ENCODE measurements at regions not wholly inside any gene's neighbourhood (a gene's known extent, or its start where the extent isn't known, plus 50 kb on each side); places are given as distances from the start of the nearest gene placed in this dataset.

DNA sequence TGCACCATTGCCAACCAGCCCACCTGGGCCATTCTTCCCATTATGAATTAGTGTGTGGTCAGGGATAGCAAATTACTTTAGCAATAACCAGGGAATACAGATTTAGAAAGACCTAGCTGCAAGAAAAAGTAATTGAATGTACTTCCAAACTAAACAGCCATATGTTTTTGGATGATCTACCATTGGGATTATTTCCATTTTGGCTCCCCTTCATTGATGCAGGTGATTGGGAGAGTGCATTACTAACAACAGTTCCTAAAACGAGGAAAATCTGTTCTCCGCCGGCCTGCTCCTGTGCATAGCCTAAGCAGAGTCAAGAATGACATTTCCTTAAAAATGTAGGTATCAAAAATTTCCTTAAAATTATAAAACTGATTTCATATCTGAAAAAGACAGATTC is 58.5 kb downstream of the MAIP1 start:
- Mint-ChIP-seq H3K4me3 (no peak overlapping the region), H3K4me1 (no peaks in the 10 kb centered on the region), H3K36me3 (ENCODE audit: low read depth) (no peaks in the 10 kb centered on the region), H3K27ac (no peak overlapping the region), H3K27me3 (peaks cover 11% of the 10 kb centered on the region), H3K9me3 (peaks cover 2% of the 10 kb centered on the region)
- no peak for DNase-seq
- POLR2A ChIA-PET: no interaction called here
- CTCF ChIA-PET: no interaction called here

- DNase-seq: no peak
- Mint-ChIP-seq H3K27me3 (peaks cover 11% of the 10 kb centered on the region), H3K4me3 (no peak overlapping the region), H3K4me1 (peaks cover 2% of the 10 kb centered on the region), H3K27ac (no peak overlapping the region), H3K9me3 (peaks cover 1% of the 10 kb centered on the region), H3K36me3 (ENCODE audit: low read depth) (no peaks in the 10 kb centered on the region)
- ChIA-PET CTCF (no interaction called here), POLR2A (no interaction called here)
Observed at GRCh38 chr2:200021449-200022114, 66.2 kb downstream of the MAIP1 start.

GRCh38 chr2:200022511-200022910 is 67.1 kb downstream of the MAIP1 start:
- POLR2A ChIA-PET: no interaction called here
- Mint-ChIP-seq H3K27me3 (peaks cover 14% of the 10 kb centered on the region), H3K27ac (no peak overlapping the region), H3K4me3 (no peak overlapping the region), H3K36me3 (ENCODE audit: low read depth) (no peaks in the 10 kb centered on the region), H3K9me3 (no peaks in the 10 kb centered on the region), H3K4me1 (peaks cover 2% of the 10 kb centered on the region)
- DNase-seq: no peak
- CTCF ChIA-PET: no interaction called here

GRCh38 chr2:200023570-200023969 is 68.2 kb downstream of the MAIP1 start:
- Mint-ChIP-seq H3K9me3 (no peaks in the 10 kb centered on the region), H3K27ac (no peak overlapping the region), H3K27me3 (peaks cover 10% of the 10 kb centered on the region), H3K4me3 (no peak overlapping the region), H3K4me1 (peaks cover 2% of the 10 kb centered on the region), H3K36me3 (ENCODE audit: low read depth) (no peaks in the 10 kb centered on the region)
- no peak for DNase-seq
- POLR2A ChIA-PET: no interaction called here
- CTCF ChIA-PET: no interaction called here

GRCh38 chr2:200025717-200026116 is 70.3 kb downstream of the MAIP1 start:
- Mint-ChIP-seq H3K9me3 (no peaks in the 10 kb centered on the region), H3K4me3 (no peak overlapping the region), H3K27me3 (peaks cover 4% of the 10 kb centered on the region), H3K4me1 (peaks cover 2% of the 10 kb centered on the region), H3K36me3 (ENCODE audit: low read depth) (no peaks in the 10 kb centered on the region), H3K27ac (no peak overlapping the region)
- DNase-seq: no peak
- POLR2A ChIA-PET: no interaction called here
- CTCF ChIA-PET: interaction anchor here (0.6 to 1.3 kb wide), 2 partner anchors 252 to 1990 kb away, joined by 3 read pairs; no protein-coding TSS in a partner anchor

DNA sequence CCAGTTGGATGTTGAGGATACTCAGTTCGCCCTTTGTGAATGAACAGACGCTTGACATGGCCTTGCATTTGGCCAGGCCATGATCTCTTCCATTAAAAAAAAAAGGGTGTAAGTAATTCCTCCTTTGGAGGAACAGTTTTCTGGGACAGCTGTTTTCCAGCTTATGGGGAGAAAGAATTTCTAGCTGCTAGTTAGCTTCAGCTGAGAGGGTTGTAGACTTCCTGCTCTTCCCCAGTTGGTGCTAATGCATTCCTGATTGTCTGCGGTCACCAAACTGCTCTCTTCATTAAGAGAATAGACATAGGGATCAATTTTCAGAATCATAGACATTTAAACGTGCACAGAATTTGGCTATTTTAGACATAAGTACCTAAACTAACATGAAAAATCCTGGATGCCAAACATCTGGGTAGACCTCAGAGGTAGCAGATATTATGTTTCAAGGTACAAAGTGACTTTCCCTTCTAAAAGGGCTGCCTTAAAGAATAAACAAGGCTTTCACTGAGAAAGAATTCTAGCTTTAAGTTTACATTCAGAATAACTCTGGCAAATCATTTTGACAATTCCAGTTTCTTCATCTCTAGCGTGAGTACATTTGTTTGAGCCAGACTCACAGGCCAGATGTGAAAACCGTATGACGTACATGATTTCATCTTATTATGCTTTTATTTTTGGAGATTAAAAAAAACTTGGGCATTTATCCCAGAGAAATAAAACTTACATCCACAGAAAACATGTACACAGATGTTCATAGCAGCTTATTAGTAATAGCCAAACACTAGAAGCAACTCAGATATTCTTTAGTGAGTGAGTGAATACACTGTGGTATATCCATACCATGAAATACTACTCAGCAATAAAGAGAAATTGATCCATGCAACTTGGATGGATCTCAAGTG is 71.2 kb downstream of the MAIP1 start:
- H3K4me3 Mint-ChIP-seq: no peak overlapping the region

GRCh38 chr2:200028998-200029397 is 73.6 kb downstream of the MAIP1 start:
- H3K9me3 Mint-ChIP-seq: no peaks in the 10 kb centered on the region
- H3K27me3 Mint-ChIP-seq: peaks cover 5% of the 10 kb centered on the region
- H3K27ac Mint-ChIP-seq: no peak overlapping the region
- POLR2A ChIA-PET: no interaction called here
- CTCF ChIA-PET: no interaction called here
- H3K36me3 Mint-ChIP-seq (ENCODE audit: low read depth): no peaks in the 10 kb centered on the region
- H3K4me3 Mint-ChIP-seq: no peak overlapping the region
- H3K4me1 Mint-ChIP-seq: no peaks in the 10 kb centered on the region
- no peak for DNase-seq

More for the DNA sequence above, 71.2 kb downstream of the MAIP1 start:
- CTCF ChIA-PET: interaction anchor here (0.6 to 1.3 kb wide), 2 partner anchors 251 to 1989 kb away, joined by 3 read pairs; no protein-coding TSS in a partner anchor
- no peak overlapping the region for H3K27ac Mint-ChIP-seq
- H3K4me1 Mint-ChIP-seq: peaks cover 2% of the 10 kb centered on the region
- DNase-seq: no peak
- no peaks in the 10 kb centered on the region for H3K36me3 Mint-ChIP-seq (ENCODE audit: low read depth)
- POLR2A ChIA-PET: no interaction called here
- H3K27me3 Mint-ChIP-seq: peaks cover 4% of the 10 kb centered on the region
- H3K9me3 Mint-ChIP-seq: no peaks in the 10 kb centered on the region

GRCh38 chr2:200032895-200033294 is 77.5 kb downstream of the MAIP1 start:
- POLR2A ChIA-PET: no interaction called here

GRCh38 chr2:200033929-200034328 is 78.5 kb downstream of the MAIP1 start:
- H3K27me3 Mint-ChIP-seq: peaks cover 5% of the 10 kb centered on the region
- ChIA-PET CTCF (no interaction called here), POLR2A (no interaction called here)
- no peaks in the 10 kb centered on the region for H3K9me3 Mint-ChIP-seq
- no peaks in the 10 kb centered on the region for H3K36me3 Mint-ChIP-seq (ENCODE audit: low read depth)
- H3K27ac Mint-ChIP-seq: no peak overlapping the region
- no peaks in the 10 kb centered on the region for H3K4me1 Mint-ChIP-seq
- no peak overlapping the region for H3K4me3 Mint-ChIP-seq
- no peak for DNase-seq

More at GRCh38 chr2:200032895-200033294, 77.5 kb downstream of the MAIP1 start:
- no peak for DNase-seq
- H3K36me3 Mint-ChIP-seq (ENCODE audit: low read depth): no peaks in the 10 kb centered on the region
- no peaks in the 10 kb centered on the region for H3K4me1 Mint-ChIP-seq
- peaks cover 7% of the 10 kb centered on the region for H3K27me3 Mint-ChIP-seq
- no peak overlapping the region for H3K27ac Mint-ChIP-seq
- no peak overlapping the region for H3K4me3 Mint-ChIP-seq
- CTCF ChIA-PET: no interaction called here
- H3K9me3 Mint-ChIP-seq: no peaks in the 10 kb centered on the region

- ChIA-PET CTCF (no interaction called here), POLR2A (no interaction called here)
- Mint-ChIP-seq H3K9me3 (no peaks in the 10 kb centered on the region), H3K27ac (no peak overlapping the region), H3K4me1 (no peaks in the 10 kb centered on the region), H3K27me3 (peaks cover 5% of the 10 kb centered on the region), H3K36me3 (ENCODE audit: low read depth) (no peaks in the 10 kb centered on the region), H3K4me3 (no peak overlapping the region)
- DNase-seq: no peak
Observed at GRCh38 chr2:200034816-200035215, 79.4 kb downstream of the MAIP1 start.

DNA sequence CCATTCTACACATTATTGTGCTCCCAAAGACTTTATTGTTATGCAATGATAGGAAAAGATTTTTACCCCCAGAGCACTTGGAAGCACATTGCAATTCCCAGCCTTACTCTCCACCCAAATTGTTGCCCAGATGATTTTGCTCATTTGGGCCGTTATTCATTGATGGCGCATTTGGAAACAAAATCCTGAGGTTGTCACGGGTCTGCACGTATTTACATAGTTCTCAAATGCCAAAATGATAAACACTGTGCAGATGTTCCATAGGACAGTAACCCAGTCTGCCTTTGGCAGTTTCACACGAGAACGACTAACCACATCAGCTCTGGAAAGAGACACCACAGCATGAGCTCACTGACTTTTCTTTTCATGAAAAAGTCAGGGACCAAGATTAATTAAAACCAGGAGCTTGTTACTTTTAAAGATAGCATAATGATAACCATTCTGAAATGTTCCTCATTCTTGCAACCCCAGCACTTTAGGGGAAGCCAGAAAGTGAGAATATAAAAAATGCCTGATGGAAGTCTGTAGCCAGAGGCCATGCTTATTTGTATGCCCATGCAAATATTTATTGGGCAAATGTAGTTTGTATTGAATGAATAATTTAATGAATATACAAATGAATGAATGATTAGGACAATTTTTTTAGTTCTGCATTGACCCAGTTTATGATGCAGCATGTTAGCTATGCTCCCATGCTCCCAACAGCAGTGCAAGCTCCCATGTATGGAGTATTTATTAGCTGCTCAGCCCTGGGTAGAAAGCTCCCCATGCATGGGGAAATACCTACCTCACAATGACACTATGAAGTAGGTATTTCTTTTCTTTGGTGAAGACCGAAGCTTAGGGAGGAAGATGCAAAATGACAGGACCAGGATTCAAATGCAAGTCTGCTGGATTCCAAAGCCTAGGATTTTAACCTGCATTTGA is 84.6 kb downstream of the MAIP1 start:
- Mint-ChIP-seq H3K36me3 (ENCODE audit: low read depth) (no peaks in the 10 kb centered on the region), H3K9me3 (peaks cover 5% of the 10 kb centered on the region), H3K27me3 (peaks cover 10% of the 10 kb centered on the region), H3K4me1 (no peaks in the 10 kb centered on the region), H3K27ac (no peak overlapping the region), H3K4me3 (no peak overlapping the region)
- ChIA-PET POLR2A (interaction anchor here (0.7 kb wide), 1 partner anchor 61 kb away, joined by 3 read pairs; no protein-coding TSS in a partner anchor), CTCF (no interaction called here)
- DNase-seq: no peak

DNA sequence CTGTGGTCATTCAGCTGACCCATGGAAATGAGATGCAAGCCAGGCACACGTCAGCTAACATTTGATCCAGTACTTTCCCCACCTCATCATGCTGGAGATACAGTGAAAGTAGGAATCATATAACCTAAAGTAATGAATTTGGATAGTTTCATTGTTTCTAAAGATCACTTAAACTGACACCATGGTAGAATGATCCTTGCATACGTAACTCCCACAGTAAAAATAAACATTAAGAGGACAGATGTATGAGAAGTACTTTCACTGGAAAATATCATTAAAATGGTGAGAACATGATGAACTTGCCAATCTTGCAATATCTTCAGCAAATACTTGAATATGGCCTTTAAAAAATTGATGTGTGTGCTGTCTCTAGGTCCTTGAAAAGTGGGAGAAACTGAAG is 85.4 kb downstream of the MAIP1 start:
- POLR2A ChIA-PET: no interaction called here
- no peak for DNase-seq
- Mint-ChIP-seq H3K27me3 (peaks cover 10% of the 10 kb centered on the region), H3K36me3 (ENCODE audit: low read depth) (no peaks in the 10 kb centered on the region), H3K4me1 (no peaks in the 10 kb centered on the region), H3K27ac (no peak overlapping the region), H3K9me3 (peaks cover 5% of the 10 kb centered on the region), H3K4me3 (no peak overlapping the region)
- CTCF ChIA-PET: no interaction called here

DNA sequence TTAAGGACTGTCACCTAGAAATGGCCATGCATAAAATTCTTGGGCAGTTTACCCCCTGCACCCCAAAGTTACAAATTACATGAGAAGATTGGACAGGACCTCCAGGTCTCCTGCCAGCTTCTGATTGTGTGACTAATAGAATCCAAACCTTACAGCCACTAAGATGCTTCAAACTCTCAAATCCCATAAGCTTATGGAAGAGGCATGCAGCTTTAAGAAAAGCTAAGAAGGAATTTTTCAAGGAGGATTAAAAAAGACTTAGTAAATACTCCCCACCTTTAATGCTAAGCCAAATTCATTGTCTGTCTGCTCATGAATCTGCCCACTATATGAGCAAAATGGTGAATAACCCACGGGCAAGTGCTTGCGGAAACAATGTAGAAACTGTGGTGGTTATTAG is 86.3 kb downstream of the MAIP1 start:
- Mint-ChIP-seq H3K27ac (no peak overlapping the region), H3K4me3 (no peak overlapping the region), H3K9me3 (peaks cover 10% of the 10 kb centered on the region), H3K4me1 (no peaks in the 10 kb centered on the region), H3K36me3 (ENCODE audit: low read depth) (no peaks in the 10 kb centered on the region), H3K27me3 (peaks cover 8% of the 10 kb centered on the region)
- ChIA-PET POLR2A (no interaction called here), CTCF (interaction anchor here (0.6 kb wide), 1 partner anchor 323 kb away, joined by 3 read pairs; no protein-coding TSS in a partner anchor)
- DNase-seq: no peak

All from activated CD4-positive, alpha-beta T cell treated with anti-CD3 and anti-CD28 coated beads, Interleukin-2, amount 10 ng/mL, durations not matched to agents 7 days and 5 days (primary cell).